HEK293 (cell line): ENCODE measurements at regions not wholly inside any gene's neighbourhood (a gene's known extent, or its start where the extent isn't known, plus 50 kb on each side); places are given as distances from the start of the nearest gene placed in this dataset.

Experiments used
- CTCF ChIA-PET: fragments of 350-600 bp; formaldehyde crosslinking; extraction: SDS; loops from one replicate; lab custom pipeline; 2021; ENCODE audit warnings: antibody characterized with exemption; lab: Yijun Ruan, JAX
- POLR2A ChIA-PET: fragments of 300-600 bp; formaldehyde crosslinking; extraction: SDS; loops from one replicate; lab custom pipeline; 2020; ENCODE audit warnings: antibody characterized with exemption, inconsistent platforms; lab: Yijun Ruan, JAX
- H3K27ac ChIP-seq: fragments of 200-500 bp; sonication (Bioruptor generic); 2 replicates; pipeline ENCODE4 v1.5.1; 2014; ENCODE audit warnings: low read depth, low read length, control low read depth, inconsistent platforms; ENCODE audit errors: extremely low read depth
- H3K36me3 ChIP-seq, 2 experiments: fragments of 200-500 bp in 1 of 2; sonication (Bioruptor generic) in 1 of 2; 1 replicate in 1 of 2; 2 replicates in 1 of 2; pipeline ENCODE4 v1.5.1; 2014 to 2017; ENCODE audit warnings: inconsistent platforms in 2 of 2, low read length in 2 of 2; ENCODE audit not compliant: control insufficient read depth in 2 of 2, insufficient read depth in 1 of 2
- H3K4me1 ChIP-seq: fragments of 200-500 bp; sonication (Bioruptor generic); 2 replicates; pipeline ENCODE4 v1.5.1; 2014; ENCODE audit warnings: mild to moderate bottlenecking, low read length, inconsistent platforms; ENCODE audit not compliant: control insufficient read depth, insufficient read depth
- H3K4me3 ChIP-seq: 2 replicates; pipeline ENCODE4 v1.5.1; 2011; ENCODE audit warnings: low read depth, mild to moderate bottlenecking, control low read depth, low read length, moderate library complexity
- H3K9me3 ChIP-seq: fragments of 200-500 bp; sonication (Bioruptor generic); 2 replicates; pipeline ENCODE4 v1.5.1; 2014; ENCODE audit warnings: low read depth, low read length, inconsistent platforms; ENCODE audit not compliant: control insufficient read depth, insufficient read depth
- EGR2 ChIP-seq: fragments of 450-650 bp; formaldehyde crosslinking; IDR thresholded peaks from 2 replicates; pipeline ENCODE4 v1.5.1; 2016; ENCODE audit warnings: low read depth, missing biosample characterization, missing genetic modification characterization
- SP7 ChIP-seq: fragments of 450-650 bp; formaldehyde crosslinking; IDR thresholded peaks from 2 replicates; pipeline ENCODE4 v1.5.1; 2016; ENCODE audit warnings: missing biosample characterization, missing genetic modification characterization
- TRIM28 ChIP-seq: IDR thresholded peaks from 2 replicates; pipeline ENCODE4 v1.6.1; 2011; ENCODE audit warnings: low read length, control low read depth, borderline replicate concordance
- YY2 ChIP-seq: fragments of 450-650 bp; formaldehyde crosslinking; IDR thresholded peaks from 2 replicates; pipeline ENCODE4 v1.5.1; 2016; ENCODE audit warnings: missing biosample characterization, missing genetic modification characterization
- ZNF132 ChIP-seq: fragments of 450-650 bp; formaldehyde crosslinking; IDR thresholded peaks from 2 replicates; pipeline ENCODE4 v1.5.1; 2017; ENCODE audit warnings: missing biosample characterization, missing genetic modification characterization, borderline replicate concordance
- ZNF175 ChIP-seq: fragments of 450-650 bp; formaldehyde crosslinking; IDR thresholded peaks from 2 replicates; pipeline ENCODE4 v1.5.1; 2016; ENCODE audit warnings: missing biosample characterization, missing genetic modification characterization
- ZNF561 ChIP-seq: fragments of 450-650 bp; IDR thresholded peaks from 2 replicates; pipeline ENCODE4 v1.5.1; 2018; ENCODE audit warnings: missing biosample characterization, missing genetic modification characterization, borderline replicate concordance
- TF ChIP-seq, protein P1 (sequence below): fragments of 450-650 bp; formaldehyde crosslinking; IDR thresholded peaks from 2 replicates; pipeline ENCODE4 v1.5.1; 2016; ENCODE audit warnings: missing biosample characterization, missing genetic modification characterization
- TF ChIP-seq, protein P2 (sequence below): fragments of 450-650 bp; formaldehyde crosslinking; optimal IDR thresholded peaks from 2 replicates; pipeline ENCODE3; 2016; ENCODE audit warnings: missing biosample characterization, mild to moderate bottlenecking, missing genetic modification characterization
- TF ChIP-seq, protein P3 (sequence below): fragments of 450-650 bp; formaldehyde crosslinking; IDR thresholded peaks from 2 replicates; pipeline ENCODE4 v1.5.1; 2016; ENCODE audit warnings: missing biosample characterization, missing genetic modification characterization, borderline replicate concordance
- TF ChIP-seq, protein P4 (sequence below): fragments of 450-650 bp; formaldehyde crosslinking; IDR thresholded peaks from 2 replicates; pipeline ENCODE4 v1.5.1; 2016; ENCODE audit warnings: missing biosample characterization, missing genetic modification characterization
- TF ChIP-seq, protein P5 (sequence below): fragments of 450-650 bp; formaldehyde crosslinking; IDR thresholded peaks from 2 replicates; pipeline ENCODE4 v1.5.1; 2016; ENCODE audit warnings: missing biosample characterization, missing genetic modification characterization
- TF ChIP-seq, protein P6 (sequence below): fragments of 450-650 bp; formaldehyde crosslinking; IDR thresholded peaks from 2 replicates; pipeline ENCODE4 v1.5.1; 2016; ENCODE audit warnings: missing biosample characterization, missing genetic modification characterization, low read depth

DNA sequence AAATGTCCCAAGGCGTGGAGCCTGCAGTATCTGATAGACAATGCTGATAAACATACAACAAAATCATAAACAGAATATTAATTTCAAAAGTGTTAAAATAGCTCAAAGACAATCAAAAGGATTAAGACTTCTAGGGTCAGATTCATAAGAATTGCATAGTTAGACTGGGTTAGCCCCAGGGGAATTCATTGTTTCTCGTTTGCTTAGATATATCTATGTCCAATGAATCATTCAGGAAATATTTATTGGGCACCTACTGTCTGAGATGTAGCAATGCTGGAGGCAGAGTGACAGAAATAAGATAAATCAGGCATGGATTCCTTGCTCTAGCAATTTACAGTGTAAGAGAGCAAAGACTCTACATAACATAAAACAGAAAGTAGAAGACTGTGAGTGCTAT is 124.4 kb upstream of the PRL start:
- CTCF ChIA-PET, result no interaction called here
- TF ChIP-seq, protein P1, sequence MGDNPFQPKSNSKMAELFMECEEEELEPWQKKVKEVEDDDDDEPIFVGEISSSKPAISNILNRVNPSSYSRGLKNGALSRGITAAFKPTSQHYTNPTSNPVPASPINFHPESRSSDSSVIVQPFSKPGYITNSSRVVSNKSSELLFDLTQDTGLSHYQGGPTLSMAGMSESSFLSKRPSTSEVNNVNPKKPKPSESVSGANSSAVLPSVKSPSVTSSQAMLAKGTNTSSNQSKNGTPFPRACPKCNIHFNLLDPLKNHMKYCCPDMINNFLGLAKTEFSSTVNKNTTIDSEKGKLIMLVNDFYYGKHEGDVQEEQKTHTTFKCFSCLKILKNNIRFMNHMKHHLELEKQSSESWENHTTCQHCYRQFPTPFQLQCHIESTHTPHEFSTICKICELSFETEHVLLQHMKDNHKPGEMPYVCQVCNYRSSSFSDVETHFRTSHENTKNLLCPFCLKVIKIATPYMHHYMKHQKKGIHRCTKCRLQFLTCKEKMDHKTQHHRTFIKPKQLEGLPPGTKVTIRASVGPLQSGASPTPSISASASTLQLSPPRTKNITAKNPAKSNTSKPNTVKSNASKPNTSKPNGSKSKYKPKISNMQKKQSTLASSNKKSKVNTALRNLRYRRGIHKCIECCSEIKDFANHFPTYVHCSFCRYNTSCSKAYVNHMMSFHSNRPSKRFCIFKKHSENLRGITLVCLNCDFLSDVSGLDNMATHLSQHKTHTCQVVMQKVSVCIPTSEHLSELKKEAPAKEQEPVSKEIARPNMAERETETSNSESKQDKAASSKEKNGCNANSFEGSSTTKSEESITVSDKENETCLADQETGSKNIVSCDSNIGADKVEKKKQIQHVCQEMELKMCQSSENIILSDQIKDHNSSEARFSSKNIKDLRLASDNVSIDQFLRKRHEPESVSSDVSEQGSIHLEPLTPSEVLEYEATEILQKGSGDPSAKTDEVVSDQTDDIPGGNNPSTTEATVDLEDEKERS (tag by site-specific recombination), result no peak
- TF ChIP-seq, protein P2, sequence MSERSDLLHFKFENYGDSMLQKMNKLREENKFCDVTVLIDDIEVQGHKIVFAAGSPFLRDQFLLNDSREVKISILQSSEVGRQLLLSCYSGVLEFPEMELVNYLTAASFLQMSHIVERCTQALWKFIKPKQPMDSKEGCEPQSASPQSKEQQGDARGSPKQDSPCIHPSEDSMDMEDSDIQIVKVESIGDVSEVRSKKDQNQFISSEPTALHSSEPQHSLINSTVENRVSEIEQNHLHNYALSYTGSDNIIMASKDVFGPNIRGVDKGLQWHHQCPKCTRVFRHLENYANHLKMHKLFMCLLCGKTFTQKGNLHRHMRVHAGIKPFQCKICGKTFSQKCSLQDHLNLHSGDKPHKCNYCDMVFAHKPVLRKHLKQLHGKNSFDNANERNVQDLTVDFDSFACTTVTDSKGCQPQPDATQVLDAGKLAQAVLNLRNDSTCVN (tag by site-specific recombination), result no peak
- no peak for TF ChIP-seq SP7
- TF ChIP-seq, all 188 proteins: peak for 0
- no peaks in the 10 kb centered on the region for H3K4me1 ChIP-seq
- H3K36me3 ChIP-seq, result no peaks in the 10 kb centered on the region
- POLR2A ChIA-PET, result no interaction called here
- no peaks in the 10 kb centered on the region for H3K9me3 ChIP-seq
- no peak overlapping the region for H3K4me3 ChIP-seq
- no peak overlapping the region for H3K27ac ChIP-seq

DNA sequence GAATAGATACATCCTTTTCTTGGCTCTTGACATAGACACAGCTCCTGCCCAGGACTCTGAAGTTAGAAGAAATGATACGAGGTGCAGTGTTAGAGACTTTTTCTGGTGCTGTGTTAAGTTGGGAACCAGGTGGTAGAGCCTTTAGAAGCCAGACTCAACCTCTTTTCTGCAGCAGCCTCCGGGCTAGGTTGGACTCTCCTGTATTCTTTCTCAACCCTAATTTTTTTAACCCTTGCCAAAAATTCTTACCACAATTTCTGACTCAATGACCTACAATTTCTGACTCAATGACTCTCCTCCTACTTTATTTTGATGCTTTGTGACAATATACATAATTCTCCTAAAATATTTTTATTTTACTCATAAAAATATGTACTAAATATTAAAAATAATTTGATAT is 127.4 kb upstream of the PRL start:
- no peaks in the 10 kb centered on the region for H3K9me3 ChIP-seq
- no peak overlapping the region for H3K27ac ChIP-seq
- H3K4me1 ChIP-seq, result no peaks in the 10 kb centered on the region
- H3K4me3 ChIP-seq, result no peak overlapping the region
- TF ChIP-seq, protein P3, sequence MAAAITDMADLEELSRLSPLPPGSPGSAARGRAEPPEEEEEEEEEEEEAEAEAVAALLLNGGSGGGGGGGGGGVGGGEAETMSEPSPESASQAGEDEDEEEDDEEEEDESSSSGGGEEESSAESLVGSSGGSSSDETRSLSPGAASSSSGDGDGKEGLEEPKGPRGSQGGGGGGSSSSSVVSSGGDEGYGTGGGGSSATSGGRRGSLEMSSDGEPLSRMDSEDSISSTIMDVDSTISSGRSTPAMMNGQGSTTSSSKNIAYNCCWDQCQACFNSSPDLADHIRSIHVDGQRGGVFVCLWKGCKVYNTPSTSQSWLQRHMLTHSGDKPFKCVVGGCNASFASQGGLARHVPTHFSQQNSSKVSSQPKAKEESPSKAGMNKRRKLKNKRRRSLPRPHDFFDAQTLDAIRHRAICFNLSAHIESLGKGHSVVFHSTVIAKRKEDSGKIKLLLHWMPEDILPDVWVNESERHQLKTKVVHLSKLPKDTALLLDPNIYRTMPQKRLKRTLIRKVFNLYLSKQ, result no peak
- TF ChIP-seq ZNF132 (tag by site-specific recombination) (no peak), EGR2 (tag by site-specific recombination) (no peak), YY2 (tag by site-specific recombination) (no peak), ZNF561 (tag by site-specific recombination) (no peak), ZNF175 (tag by site-specific recombination) (no peak), TRIM28 (no peak)
- TF ChIP-seq, protein P4, sequence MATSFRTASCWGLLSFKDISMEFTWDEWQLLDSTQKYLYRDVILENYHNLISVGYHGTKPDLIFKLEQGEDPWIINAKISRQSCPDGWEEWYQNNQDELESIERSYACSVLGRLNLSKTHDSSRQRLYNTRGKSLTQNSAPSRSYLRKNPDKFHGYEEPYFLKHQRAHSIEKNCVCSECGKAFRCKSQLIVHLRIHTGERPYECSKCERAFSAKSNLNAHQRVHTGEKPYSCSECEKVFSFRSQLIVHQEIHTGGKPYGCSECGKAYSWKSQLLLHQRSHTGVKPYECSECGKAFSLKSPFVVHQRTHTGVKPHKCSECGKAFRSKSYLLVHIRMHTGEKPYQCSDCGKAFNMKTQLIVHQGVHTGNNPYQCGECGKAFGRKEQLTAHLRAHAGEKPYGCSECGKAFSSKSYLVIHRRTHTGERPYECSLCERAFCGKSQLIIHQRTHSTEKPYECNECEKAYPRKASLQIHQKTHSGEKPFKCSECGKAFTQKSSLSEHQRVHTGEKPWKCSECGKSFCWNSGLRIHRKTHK (tag by site-specific recombination), result no peak
- TF ChIP-seq, protein P5, sequence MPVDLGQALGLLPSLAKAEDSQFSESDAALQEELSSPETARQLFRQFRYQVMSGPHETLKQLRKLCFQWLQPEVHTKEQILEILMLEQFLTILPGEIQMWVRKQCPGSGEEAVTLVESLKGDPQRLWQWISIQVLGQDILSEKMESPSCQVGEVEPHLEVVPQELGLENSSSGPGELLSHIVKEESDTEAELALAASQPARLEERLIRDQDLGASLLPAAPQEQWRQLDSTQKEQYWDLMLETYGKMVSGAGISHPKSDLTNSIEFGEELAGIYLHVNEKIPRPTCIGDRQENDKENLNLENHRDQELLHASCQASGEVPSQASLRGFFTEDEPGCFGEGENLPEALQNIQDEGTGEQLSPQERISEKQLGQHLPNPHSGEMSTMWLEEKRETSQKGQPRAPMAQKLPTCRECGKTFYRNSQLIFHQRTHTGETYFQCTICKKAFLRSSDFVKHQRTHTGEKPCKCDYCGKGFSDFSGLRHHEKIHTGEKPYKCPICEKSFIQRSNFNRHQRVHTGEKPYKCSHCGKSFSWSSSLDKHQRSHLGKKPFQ (tag by site-specific recombination), result no peak
- TF ChIP-seq, protein P6, sequence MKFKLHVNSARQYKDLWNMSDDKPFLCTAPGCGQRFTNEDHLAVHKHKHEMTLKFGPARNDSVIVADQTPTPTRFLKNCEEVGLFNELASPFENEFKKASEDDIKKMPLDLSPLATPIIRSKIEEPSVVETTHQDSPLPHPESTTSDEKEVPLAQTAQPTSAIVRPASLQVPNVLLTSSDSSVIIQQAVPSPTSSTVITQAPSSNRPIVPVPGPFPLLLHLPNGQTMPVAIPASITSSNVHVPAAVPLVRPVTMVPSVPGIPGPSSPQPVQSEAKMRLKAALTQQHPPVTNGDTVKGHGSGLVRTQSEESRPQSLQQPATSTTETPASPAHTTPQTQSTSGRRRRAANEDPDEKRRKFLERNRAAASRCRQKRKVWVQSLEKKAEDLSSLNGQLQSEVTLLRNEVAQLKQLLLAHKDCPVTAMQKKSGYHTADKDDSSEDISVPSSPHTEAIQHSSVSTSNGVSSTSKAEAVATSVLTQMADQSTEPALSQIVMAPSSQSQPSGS (tag by site-specific recombination), result no peak
- ChIA-PET CTCF (no interaction called here), POLR2A (no interaction called here)
- no peaks in the 10 kb centered on the region for H3K36me3 ChIP-seq
